ENCODE measurements at regions not wholly inside any gene's neighbourhood (a gene's known extent, or its start where the extent isn't known, plus 50 kb on each side); places are given as distances from the start of the nearest gene placed in this dataset.

GRCh38 chr12:90390947-90391346 lies 564.0 kb downstream of the CCER1 start:
- ATAC-seq (ENCODE audit: insufficient read depth, low read depth), result no peak
- Histone ChIP-seq H3K36me3 (ENCODE audit: insufficient read depth, low read length) (no peaks in the 10 kb centered on the region), H3K4me1 (ENCODE audit: insufficient read depth, low read length) (no peaks in the 10 kb centered on the region), H3K9me3 (ENCODE audit: insufficient read depth, low read length, severe bottlenecking) (no peaks in the 10 kb centered on the region), H3K4me2 (ENCODE audit: insufficient read depth, low read length) (no peak overlapping the region), H3K9ac (ENCODE audit: low read depth, low read length) (no peak overlapping the region), H4K20me1 (ENCODE audit: insufficient read depth, low read length) (no peaks in the 10 kb centered on the region), H3K27me3 (ENCODE audit: insufficient read depth, low read length, poor library complexity) (no peaks in the 10 kb centered on the region), H3K79me2 (ENCODE audit: insufficient read depth, low read length) (no peaks in the 10 kb centered on the region), H3K27ac (ENCODE audit: low read length) (no peak overlapping the region), H3K4me3 (ENCODE audit: low read depth in 1 of 2, low read length in 2 of 2) (no peak overlapping the region), H2AFZ (ENCODE audit: low read depth, low read length) (no peak overlapping the region)
- TF ChIP-seq EZH2 (IDR thresholded peaks at IDR 0.05; ENCODE audit: borderline replicate concordance, low read depth, low read length, severe bottlenecking) (no peak), CTCF (IDR thresholded peaks at IDR 0.05; ENCODE audit: borderline replicate concordance, extremely low read depth, low read length, poor library complexity, severe bottlenecking) (no peak)
- no peak for DNase-seq

- Histone ChIP-seq H3K9ac (ENCODE audit: low read depth, low read length) (no peak overlapping the region), H3K4me3 (ENCODE audit: low read depth in 1 of 2, low read length in 2 of 2) (no peak overlapping the region), H3K36me3 (ENCODE audit: insufficient read depth, low read length) (no peaks in the 10 kb centered on the region), H2AFZ (ENCODE audit: low read depth, low read length) (no peak overlapping the region), H3K79me2 (ENCODE audit: insufficient read depth, low read length) (no peaks in the 10 kb centered on the region), H3K4me2 (ENCODE audit: insufficient read depth, low read length) (no peak overlapping the region), H4K20me1 (ENCODE audit: insufficient read depth, low read length) (no peaks in the 10 kb centered on the region), H3K27me3 (ENCODE audit: insufficient read depth, low read length, poor library complexity) (no peaks in the 10 kb centered on the region), H3K9me3 (ENCODE audit: insufficient read depth, low read length, severe bottlenecking) (no peaks in the 10 kb centered on the region), H3K27ac (ENCODE audit: low read length) (no peak overlapping the region), H3K4me1 (ENCODE audit: insufficient read depth, low read length) (no peaks in the 10 kb centered on the region)
- no peak for TF ChIP-seq CTCF (IDR thresholded peaks at IDR 0.05; ENCODE audit: borderline replicate concordance, extremely low read depth, low read length, poor library complexity, severe bottlenecking)
- no peak for TF ChIP-seq EZH2 (IDR thresholded peaks at IDR 0.05; ENCODE audit: borderline replicate concordance, low read depth, low read length, severe bottlenecking)
- ATAC-seq (ENCODE audit: insufficient read depth, low read depth), result no peak
- DNase-seq, result no peak
Measured at GRCh38 chr12:90368081-90368480, 586.9 kb downstream of the CCER1 start.

GRCh38 chr12:90366286-90366685 lies 588.7 kb downstream of the CCER1 start:
- Histone ChIP-seq H2AFZ (ENCODE audit: low read depth, low read length) (no peak overlapping the region), H3K27me3 (ENCODE audit: insufficient read depth, low read length, poor library complexity) (no peaks in the 10 kb centered on the region), H3K4me3 (ENCODE audit: low read depth in 1 of 2, low read length in 2 of 2) (no peak overlapping the region), H3K9ac (ENCODE audit: low read depth, low read length) (no peak overlapping the region), H3K79me2 (ENCODE audit: insufficient read depth, low read length) (no peaks in the 10 kb centered on the region), H4K20me1 (ENCODE audit: insufficient read depth, low read length) (no peaks in the 10 kb centered on the region), H3K4me2 (ENCODE audit: insufficient read depth, low read length) (no peak overlapping the region), H3K4me1 (ENCODE audit: insufficient read depth, low read length) (no peaks in the 10 kb centered on the region), H3K9me3 (ENCODE audit: insufficient read depth, low read length, severe bottlenecking) (no peaks in the 10 kb centered on the region), H3K27ac (ENCODE audit: low read length) (no peak overlapping the region), H3K36me3 (ENCODE audit: insufficient read depth, low read length) (no peaks in the 10 kb centered on the region)
- TF ChIP-seq EZH2 (IDR thresholded peaks at IDR 0.05; ENCODE audit: borderline replicate concordance, low read depth, low read length, severe bottlenecking), result no peak
- TF ChIP-seq CTCF (IDR thresholded peaks at IDR 0.05; ENCODE audit: borderline replicate concordance, extremely low read depth, low read length, poor library complexity, severe bottlenecking), result no peak
- no peak for ATAC-seq (ENCODE audit: insufficient read depth, low read depth)
- DNase-seq, result no peak

GRCh38 chr12:90360300-90360699 lies 594.7 kb downstream of the CCER1 start:
- H4K20me1 ChIP-seq (ENCODE audit: insufficient read depth, low read length), result no peaks in the 10 kb centered on the region
- H3K27me3 ChIP-seq (ENCODE audit: insufficient read depth, low read length, poor library complexity), result no peaks in the 10 kb centered on the region
- H2AFZ ChIP-seq (ENCODE audit: low read depth, low read length), result no peak overlapping the region
- DNase-seq (no peak), ATAC-seq (ENCODE audit: insufficient read depth, low read depth) (no peak)
- TF ChIP-seq CTCF (IDR thresholded peaks at IDR 0.05; ENCODE audit: borderline replicate concordance, extremely low read depth, low read length, poor library complexity, severe bottlenecking), result no peak
- no peak for TF ChIP-seq EZH2 (IDR thresholded peaks at IDR 0.05; ENCODE audit: borderline replicate concordance, low read depth, low read length, severe bottlenecking)
- no peak overlapping the region for H3K4me3 ChIP-seq (ENCODE audit: low read depth in 1 of 2, low read length in 2 of 2)
- H3K4me2 ChIP-seq (ENCODE audit: insufficient read depth, low read length), result no peak overlapping the region
- no peaks in the 10 kb centered on the region for H3K4me1 ChIP-seq (ENCODE audit: insufficient read depth, low read length)
- H3K27ac ChIP-seq (ENCODE audit: low read length), result no peak overlapping the region
- no peaks in the 10 kb centered on the region for H3K36me3 ChIP-seq (ENCODE audit: insufficient read depth, low read length)
- no peaks in the 10 kb centered on the region for H3K79me2 ChIP-seq (ENCODE audit: insufficient read depth, low read length)
- no peak overlapping the region for H3K9ac ChIP-seq (ENCODE audit: low read depth, low read length)
- H3K9me3 ChIP-seq (ENCODE audit: insufficient read depth, low read length, severe bottlenecking), result no peaks in the 10 kb centered on the region
